ENCODE measurements at regions not wholly inside any gene's neighbourhood (a gene's known extent, or its start where the extent isn't known, plus 50 kb on each side); places are given as distances from the start of the nearest gene placed in this dataset.

GRCh38 chr3:64395490-64395889 is 170.2 kb upstream of the PRICKLE2 start:
- ChIA-PET CTCF (interaction anchor here (0.6 to 3.6 kb wide), 6 partner anchors 18 to 372 kb away, joined by 3 to 18 read pairs (median 3); partner anchors contain the start of gene PSMD6), POLR2A (interaction anchor here (0.7 to 1.1 kb wide), 2 partner anchors 9 to 25 kb away, joined by 3 read pairs; no protein-coding TSS in a partner anchor)
- no TSS peak for BruUV-seq (replicated peaks)
- Mint-ChIP-seq H3K27ac (ENCODE audit: low read depth, unreplicated experiment) (peak overlapping the region; percentile 59), H3K4me1 (ENCODE audit: insufficient read depth, unreplicated experiment) (no peaks in the 10 kb centered on the region), H3K36me3 (ENCODE audit: insufficient read depth, unreplicated experiment) (no peaks in the 10 kb centered on the region), H3K4me3 (ENCODE audit: unreplicated experiment) (no peak overlapping the region), H3K27me3 (ENCODE audit: insufficient read depth, unreplicated experiment) (no peaks in the 10 kb centered on the region), H3K9me3 (ENCODE audit: unreplicated experiment) (no peaks in the 10 kb centered on the region)
- TF ChIP-seq CTCF (IDR thresholded peaks at IDR 0.05; ENCODE audit: unreplicated experiment), result no peak
- intact Hi-C loops (cut with micrococcal nuclease), result loop anchor here (5.0 kb wide), 1 partner anchor 233 kb away; no protein-coding TSS in a partner anchor
- no peak for DNase-seq (ENCODE audit: unreplicated experiment)

- no peak for TF ChIP-seq CTCF (IDR thresholded peaks at IDR 0.05; ENCODE audit: unreplicated experiment)
- no peak for DNase-seq (ENCODE audit: unreplicated experiment)
- H3K4me3 Mint-ChIP-seq (ENCODE audit: unreplicated experiment), result no peak overlapping the region
- H3K27ac Mint-ChIP-seq (ENCODE audit: low read depth, unreplicated experiment), result no peak overlapping the region
- H3K9me3 Mint-ChIP-seq (ENCODE audit: unreplicated experiment), result no peaks in the 10 kb centered on the region
- intact Hi-C loops (cut with micrococcal nuclease), result no loop called here
- no peaks in the 10 kb centered on the region for H3K36me3 Mint-ChIP-seq (ENCODE audit: insufficient read depth, unreplicated experiment)
- H3K27me3 Mint-ChIP-seq (ENCODE audit: insufficient read depth, unreplicated experiment), result no peaks in the 10 kb centered on the region
- ChIA-PET POLR2A (no interaction called here), CTCF (interaction anchor here (1.1 to 3.6 kb wide), 3 partner anchors 320 to 370 kb away, joined by 3 to 12 read pairs (median 10); partner anchors contain the start of gene PSMD6)
- H3K4me1 Mint-ChIP-seq (ENCODE audit: insufficient read depth, unreplicated experiment), result no peaks in the 10 kb centered on the region
- no TSS peak for BruUV-seq (replicated peaks)
These were observed 167.9 kb upstream of the PRICKLE2 start for GRCh38 chr3:64393193-64393592.

GRCh38 chr3:64392001-64392400 is 166.7 kb upstream of the PRICKLE2 start:
- Mint-ChIP-seq H3K36me3 (ENCODE audit: insufficient read depth, unreplicated experiment) (no peaks in the 10 kb centered on the region), H3K27me3 (ENCODE audit: insufficient read depth, unreplicated experiment) (no peaks in the 10 kb centered on the region), H3K9me3 (ENCODE audit: unreplicated experiment) (no peaks in the 10 kb centered on the region), H3K4me3 (ENCODE audit: unreplicated experiment) (no peak overlapping the region), H3K27ac (ENCODE audit: low read depth, unreplicated experiment) (no peak overlapping the region), H3K4me1 (ENCODE audit: insufficient read depth, unreplicated experiment) (no peaks in the 10 kb centered on the region)
- no peak for TF ChIP-seq CTCF (IDR thresholded peaks at IDR 0.05; ENCODE audit: unreplicated experiment)
- ChIA-PET CTCF (interaction anchor here (0.6 kb wide), 2 partner anchors 362 to 717 kb away, joined by 3 read pairs; no protein-coding TSS in a partner anchor), POLR2A (no interaction called here)
- no TSS peak for BruUV-seq (replicated peaks)
- intact Hi-C loops (cut with micrococcal nuclease), result no loop called here
- no peak for DNase-seq (ENCODE audit: unreplicated experiment)

GRCh38 chr3:64390893-64391292 is 165.6 kb upstream of the PRICKLE2 start:
- no peak for TF ChIP-seq CTCF (IDR thresholded peaks at IDR 0.05; ENCODE audit: unreplicated experiment)
- H3K36me3 Mint-ChIP-seq (ENCODE audit: insufficient read depth, unreplicated experiment), result no peaks in the 10 kb centered on the region
- intact Hi-C loops (cut with micrococcal nuclease), result no loop called here
- no peak overlapping the region for H3K27ac Mint-ChIP-seq (ENCODE audit: low read depth, unreplicated experiment)
- H3K4me1 Mint-ChIP-seq (ENCODE audit: insufficient read depth, unreplicated experiment), result no peaks in the 10 kb centered on the region
- no peak overlapping the region for H3K4me3 Mint-ChIP-seq (ENCODE audit: unreplicated experiment)
- ChIA-PET CTCF (no interaction called here), POLR2A (no interaction called here)
- no peak for DNase-seq (ENCODE audit: unreplicated experiment)
- no peaks in the 10 kb centered on the region for H3K27me3 Mint-ChIP-seq (ENCODE audit: insufficient read depth, unreplicated experiment)
- no peaks in the 10 kb centered on the region for H3K9me3 Mint-ChIP-seq (ENCODE audit: unreplicated experiment)
- BruUV-seq (replicated peaks), result no TSS peak
